ENCODE measurements at regions not wholly inside any gene's neighbourhood (a gene's known extent, or its start where the extent isn't known, plus 50 kb on each side); places are given as distances from the start of the nearest gene placed in this dataset.

DNA sequence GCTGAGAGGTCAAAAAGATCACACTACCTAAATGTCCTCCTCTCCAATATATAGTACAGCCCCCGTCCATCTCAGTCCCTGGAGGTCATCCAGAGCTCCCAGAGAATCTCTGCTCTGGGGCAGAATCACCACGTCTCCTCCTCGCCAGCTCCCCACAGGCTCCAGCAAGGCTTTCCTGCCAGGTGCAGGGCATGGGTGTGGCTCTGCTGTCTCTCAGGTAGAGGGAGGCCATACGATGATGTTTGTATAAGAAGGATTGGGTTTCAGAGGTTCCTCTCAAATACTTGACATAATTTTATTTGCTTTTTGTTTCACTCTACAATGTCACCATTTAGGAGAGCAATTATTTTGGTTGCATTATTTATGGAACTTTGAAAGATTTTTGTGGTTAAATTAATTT, 98.3 kb upstream of the PRSS58 start:
- no peaks in the 10 kb centered on the region for H3K4me1 ChIP-seq
- TF ChIP-seq POLR2AphosphoS5 (IDR thresholded peaks at IDR 0.05) (no peak), POLR2A (IDR thresholded peaks at IDR 0.05) (no peak)
- TF ChIP-seq, protein P1, sequence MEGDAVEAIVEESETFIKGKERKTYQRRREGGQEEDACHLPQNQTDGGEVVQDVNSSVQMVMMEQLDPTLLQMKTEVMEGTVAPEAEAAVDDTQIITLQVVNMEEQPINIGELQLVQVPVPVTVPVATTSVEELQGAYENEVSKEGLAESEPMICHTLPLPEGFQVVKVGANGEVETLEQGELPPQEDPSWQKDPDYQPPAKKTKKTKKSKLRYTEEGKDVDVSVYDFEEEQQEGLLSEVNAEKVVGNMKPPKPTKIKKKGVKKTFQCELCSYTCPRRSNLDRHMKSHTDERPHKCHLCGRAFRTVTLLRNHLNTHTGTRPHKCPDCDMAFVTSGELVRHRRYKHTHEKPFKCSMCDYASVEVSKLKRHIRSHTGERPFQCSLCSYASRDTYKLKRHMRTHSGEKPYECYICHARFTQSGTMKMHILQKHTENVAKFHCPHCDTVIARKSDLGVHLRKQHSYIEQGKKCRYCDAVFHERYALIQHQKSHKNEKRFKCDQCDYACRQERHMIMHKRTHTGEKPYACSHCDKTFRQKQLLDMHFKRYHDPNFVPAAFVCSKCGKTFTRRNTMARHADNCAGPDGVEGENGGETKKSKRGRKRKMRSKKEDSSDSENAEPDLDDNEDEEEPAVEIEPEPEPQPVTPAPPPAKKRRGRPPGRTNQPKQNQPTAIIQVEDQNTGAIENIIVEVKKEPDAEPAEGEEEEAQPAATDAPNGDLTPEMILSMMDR (IDR thresholded peaks at IDR 0.05) = no peak
- intact Hi-C loops (cut with DNase I; ENCODE audit: low total_unique reads) = no loop called here
- no peak for DNase-seq (ENCODE audit: low spot score in 2 of 2)
- H3K27ac ChIP-seq = no peak overlapping the region
- no peaks in the 10 kb centered on the region for H3K27me3 ChIP-seq
- no peaks in the 10 kb centered on the region for H3K9me3 ChIP-seq
- no peaks in the 10 kb centered on the region for H3K36me3 ChIP-seq
- no peak overlapping the region for H3K4me3 ChIP-seq

DNA sequence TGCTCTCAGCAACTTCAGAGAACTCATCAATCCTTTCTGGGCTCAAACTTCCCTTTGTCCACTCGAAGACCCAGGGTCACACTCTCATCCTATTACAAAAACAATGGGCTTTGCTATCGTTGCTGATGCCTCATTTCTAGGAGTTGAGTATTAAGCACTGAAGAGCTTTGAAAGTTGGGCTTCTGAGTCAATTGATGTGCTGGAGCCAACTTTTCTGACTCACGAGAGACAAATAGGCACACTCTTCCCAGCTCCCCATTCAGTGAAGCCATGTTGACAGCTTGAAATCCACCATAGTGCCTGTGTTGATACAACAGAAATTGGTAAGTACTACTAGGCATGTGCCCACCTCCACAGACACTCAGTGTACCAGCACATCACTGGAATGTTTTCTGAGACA, 97.5 kb upstream of the PRSS58 start:
- Histone ChIP-seq H3K4me3 (no peak overlapping the region), H3K36me3 (no peaks in the 10 kb centered on the region), H3K9me3 (no peaks in the 10 kb centered on the region), H3K27me3 (no peaks in the 10 kb centered on the region), H3K4me1 (no peaks in the 10 kb centered on the region), H3K27ac (no peak overlapping the region)
- no peak for TF ChIP-seq POLR2A (IDR thresholded peaks at IDR 0.05)
- TF ChIP-seq, protein P1 (IDR thresholded peaks at IDR 0.05) = no peak
- TF ChIP-seq POLR2AphosphoS5 (IDR thresholded peaks at IDR 0.05) = no peak
- no peak for DNase-seq (ENCODE audit: low spot score in 2 of 2)
- intact Hi-C loops (cut with DNase I; ENCODE audit: low total_unique reads) = no loop called here

DNA sequence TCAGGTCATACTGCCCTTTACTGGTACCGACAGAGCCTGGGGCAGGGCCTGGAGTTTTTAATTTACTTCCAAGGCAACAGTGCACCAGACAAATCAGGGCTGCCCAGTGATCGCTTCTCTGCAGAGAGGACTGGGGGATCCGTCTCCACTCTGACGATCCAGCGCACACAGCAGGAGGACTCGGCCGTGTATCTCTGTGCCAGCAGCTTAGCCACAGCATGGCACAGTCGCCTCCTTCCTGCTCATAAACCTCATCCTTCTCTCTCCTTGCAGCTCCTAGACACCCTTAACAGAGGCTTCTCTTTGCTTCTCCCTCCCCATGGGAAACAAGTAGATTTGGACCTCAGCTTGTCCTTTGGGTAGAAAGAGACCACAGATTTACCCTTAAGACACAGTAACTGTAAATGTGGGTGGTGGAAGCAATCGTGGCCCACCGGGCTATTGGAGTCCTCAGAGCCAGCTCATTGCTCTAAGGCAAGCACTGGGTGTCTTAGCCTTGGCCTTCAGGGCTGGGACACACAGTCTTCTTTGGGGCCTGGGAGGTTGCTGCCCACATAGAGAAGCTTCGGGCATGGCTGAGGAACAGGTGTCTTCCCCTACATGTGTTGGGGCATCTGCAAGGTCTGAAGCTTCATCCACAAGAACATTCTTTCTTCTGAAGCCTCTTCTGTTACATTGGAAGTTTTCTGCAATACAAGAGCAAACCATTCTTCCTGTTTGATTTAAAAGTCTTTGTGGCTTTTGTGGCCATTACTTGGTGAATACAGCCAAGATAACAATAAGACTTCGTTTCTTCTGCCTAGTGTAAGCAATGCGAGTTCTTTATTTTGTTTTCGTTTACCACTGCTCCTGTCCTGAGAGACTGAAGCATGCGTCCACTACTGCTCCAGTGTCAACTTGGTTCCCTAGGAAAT, 95.5 kb upstream of the PRSS58 start:
- intact Hi-C loops (cut with DNase I; ENCODE audit: low total_unique reads) = no loop called here

DNA sequence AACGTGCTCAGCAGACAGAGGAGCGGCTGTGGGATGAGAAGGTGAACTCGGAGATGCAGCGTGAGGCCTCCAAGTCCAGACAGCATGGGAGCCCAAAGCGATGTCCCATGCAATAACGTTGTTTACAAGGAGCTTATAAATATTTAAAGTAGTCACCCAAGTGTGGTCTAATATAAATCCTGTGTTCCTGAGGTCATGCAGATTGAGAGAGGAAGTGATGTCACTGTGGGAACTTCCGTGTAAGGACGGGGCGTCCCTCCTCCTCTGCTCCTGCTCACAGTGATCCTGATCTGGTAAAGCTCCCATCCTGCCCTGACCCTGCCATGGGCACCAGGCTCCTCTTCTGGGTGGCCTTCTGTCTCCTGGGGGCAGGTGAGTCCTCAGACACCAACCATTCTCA, 94.7 kb upstream of the PRSS58 start:
- H3K27ac ChIP-seq = no peak overlapping the region
- intact Hi-C loops (cut with DNase I; ENCODE audit: low total_unique reads) = no loop called here
- TF ChIP-seq, protein P1 (IDR thresholded peaks at IDR 0.05) = no peak
- no peak for TF ChIP-seq POLR2A (IDR thresholded peaks at IDR 0.05)
- TF ChIP-seq POLR2AphosphoS5 (IDR thresholded peaks at IDR 0.05) = no peak

More for the DNA sequence above, 95.5 kb upstream of the PRSS58 start:
- TF ChIP-seq POLR2A (IDR thresholded peaks at IDR 0.05) = no peak
- TF ChIP-seq, protein P1 (IDR thresholded peaks at IDR 0.05) = no peak
- TF ChIP-seq POLR2AphosphoS5 (IDR thresholded peaks at IDR 0.05) = no peak
- no peaks in the 10 kb centered on the region for H3K36me3 ChIP-seq
- H3K4me1 ChIP-seq = no peaks in the 10 kb centered on the region
- no peak overlapping the region for H3K27ac ChIP-seq
- no peaks in the 10 kb centered on the region for H3K27me3 ChIP-seq
- DNase-seq (ENCODE audit: low spot score in 2 of 2) = no peak
- H3K4me3 ChIP-seq = no peak overlapping the region
- no peaks in the 10 kb centered on the region for H3K9me3 ChIP-seq

DNA sequence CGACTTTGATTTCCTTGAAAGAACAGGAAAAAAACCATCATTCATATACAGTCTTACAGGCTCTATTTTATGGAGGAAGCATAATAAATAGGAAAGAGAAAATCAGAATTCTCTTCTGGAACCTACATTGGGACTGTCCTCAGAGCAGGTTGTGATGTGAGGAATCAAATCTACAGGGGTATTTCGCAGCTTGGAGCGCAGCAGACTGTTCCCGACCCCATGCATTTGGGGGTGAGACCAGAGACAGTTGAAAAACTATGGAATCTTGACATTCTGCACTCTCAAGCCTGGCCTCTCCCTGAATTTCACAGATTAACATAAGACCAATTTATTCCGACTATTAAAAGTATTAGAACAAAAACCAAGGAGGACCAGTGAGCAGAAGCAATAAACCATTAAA, 93.3 kb upstream of the PRSS58 start:
- intact Hi-C loops (cut with DNase I; ENCODE audit: low total_unique reads) = no loop called here
- Histone ChIP-seq H3K4me3 (no peak overlapping the region), H3K4me1 (no peaks in the 10 kb centered on the region), H3K27ac (no peak overlapping the region), H3K9me3 (no peaks in the 10 kb centered on the region), H3K36me3 (no peaks in the 10 kb centered on the region), H3K27me3 (no peaks in the 10 kb centered on the region)
- DNase-seq (ENCODE audit: low spot score in 2 of 2) = no peak
- TF ChIP-seq POLR2AphosphoS5 (IDR thresholded peaks at IDR 0.05) = no peak
- TF ChIP-seq POLR2A (IDR thresholded peaks at IDR 0.05) = no peak
- TF ChIP-seq, protein P1 (IDR thresholded peaks at IDR 0.05) = no peak

More for the DNA sequence above, 94.7 kb upstream of the PRSS58 start:
- Histone ChIP-seq H3K36me3 (no peaks in the 10 kb centered on the region), H3K27me3 (no peaks in the 10 kb centered on the region), H3K4me1 (no peaks in the 10 kb centered on the region), H3K4me3 (no peak overlapping the region), H3K9me3 (no peaks in the 10 kb centered on the region)
- no peak for DNase-seq (ENCODE audit: low spot score in 2 of 2)

Measured in breast epithelium (tissue), 4 donors.